ENCODE measurements at regions not wholly inside any gene's neighbourhood (a gene's known extent, or its start where the extent isn't known, plus 50 kb on each side); places are given as distances from the start of the nearest gene placed in this dataset.
"Not testable (repeated sequence)": the region's sequence is repeated elsewhere in the genome, so short reads cannot be mapped to it uniquely, and the experiment has no call there.

GRCh38 chr9:90523958-90524357 is 118.7 kb downstream of the DIRAS2 start:
- intact Hi-C loops (cut with DNase I; ENCODE audit: low total_unique reads) = no loop called here
- no peak for DNase-seq
- WGBS, 2 donors = 39 to 74% methylated on average over 1 of the region's 1 CpG
- Histone ChIP-seq H3K27ac (no peak overlapping the region), H3K9me3 (no peaks in the 10 kb centered on the region), H3K27me3 (no peaks in the 10 kb centered on the region), H3K4me3 (no peak overlapping the region), H3K4me1 (no peaks in the 10 kb centered on the region), H3K36me3 (ENCODE audit: low read depth, missing control alignments) (no peaks in the 10 kb centered on the region)
- no peak for TF ChIP-seq POLR2A (IDR thresholded peaks at IDR 0.05)
- TF ChIP-seq, protein P1, sequence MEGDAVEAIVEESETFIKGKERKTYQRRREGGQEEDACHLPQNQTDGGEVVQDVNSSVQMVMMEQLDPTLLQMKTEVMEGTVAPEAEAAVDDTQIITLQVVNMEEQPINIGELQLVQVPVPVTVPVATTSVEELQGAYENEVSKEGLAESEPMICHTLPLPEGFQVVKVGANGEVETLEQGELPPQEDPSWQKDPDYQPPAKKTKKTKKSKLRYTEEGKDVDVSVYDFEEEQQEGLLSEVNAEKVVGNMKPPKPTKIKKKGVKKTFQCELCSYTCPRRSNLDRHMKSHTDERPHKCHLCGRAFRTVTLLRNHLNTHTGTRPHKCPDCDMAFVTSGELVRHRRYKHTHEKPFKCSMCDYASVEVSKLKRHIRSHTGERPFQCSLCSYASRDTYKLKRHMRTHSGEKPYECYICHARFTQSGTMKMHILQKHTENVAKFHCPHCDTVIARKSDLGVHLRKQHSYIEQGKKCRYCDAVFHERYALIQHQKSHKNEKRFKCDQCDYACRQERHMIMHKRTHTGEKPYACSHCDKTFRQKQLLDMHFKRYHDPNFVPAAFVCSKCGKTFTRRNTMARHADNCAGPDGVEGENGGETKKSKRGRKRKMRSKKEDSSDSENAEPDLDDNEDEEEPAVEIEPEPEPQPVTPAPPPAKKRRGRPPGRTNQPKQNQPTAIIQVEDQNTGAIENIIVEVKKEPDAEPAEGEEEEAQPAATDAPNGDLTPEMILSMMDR (IDR thresholded peaks at IDR 0.05) = no peak

DNA sequence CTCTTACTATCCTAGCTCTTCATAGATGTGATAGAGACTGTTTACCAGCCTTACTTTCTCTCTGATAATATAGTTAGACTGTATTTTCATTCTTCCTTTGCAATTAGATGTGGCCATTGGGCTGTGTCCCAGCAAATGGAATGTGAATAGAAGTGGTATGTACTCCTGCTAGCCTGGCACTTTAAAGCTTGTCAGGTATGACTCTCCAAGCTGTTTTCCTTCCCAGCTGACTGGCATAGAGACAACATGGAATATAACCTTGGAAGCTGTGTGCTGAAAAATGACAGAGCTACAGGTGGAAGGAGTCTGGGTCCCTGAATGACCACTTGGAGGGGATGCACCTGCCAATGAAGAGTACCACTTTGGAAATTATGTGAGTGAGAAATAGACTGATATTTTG is 116.2 kb downstream of the DIRAS2 start:
- Histone ChIP-seq H3K4me1 (no peaks in the 10 kb centered on the region), H3K27ac (no peak overlapping the region), H3K9me3 (no peaks in the 10 kb centered on the region), H3K27me3 (no peaks in the 10 kb centered on the region), H3K4me3 (no peak overlapping the region), H3K36me3 (ENCODE audit: low read depth, missing control alignments) (no peaks in the 10 kb centered on the region)
- no peak for DNase-seq
- intact Hi-C loops (cut with DNase I; ENCODE audit: low total_unique reads) = no loop called here
- TF ChIP-seq, protein P1 (IDR thresholded peaks at IDR 0.05) = no peak
- no peak for TF ChIP-seq POLR2A (IDR thresholded peaks at IDR 0.05)

DNA sequence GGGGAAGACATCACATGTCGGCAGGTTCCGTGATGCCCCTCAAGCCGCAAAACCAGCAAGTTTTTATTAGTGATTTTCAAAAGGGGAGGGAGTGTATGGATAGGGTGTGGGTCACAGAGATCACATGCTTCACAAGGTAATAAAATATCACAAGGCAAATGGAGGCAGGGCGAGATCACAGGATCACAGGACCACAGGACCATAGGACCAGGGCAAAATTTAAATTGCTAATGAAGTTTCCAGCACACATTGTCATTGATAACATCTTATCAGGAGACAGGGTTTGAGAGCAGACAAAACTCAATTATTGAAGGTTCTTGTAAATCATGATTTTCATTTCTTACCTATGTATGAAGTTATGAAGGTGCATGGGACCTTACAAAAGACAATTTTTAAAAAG is 106.5 kb downstream of the DIRAS2 start:
- intact Hi-C loops (cut with DNase I; ENCODE audit: low total_unique reads); DNase-seq; H3K9me3 ChIP-seq; H3K27me3 ChIP-seq; H3K27ac ChIP-seq; H3K36me3 ChIP-seq (ENCODE audit: low read depth, missing control alignments); H3K4me1 ChIP-seq; H3K4me3 ChIP-seq: not testable (repeated sequence)
- WGBS, 2 donors = 68 to 70% methylated on average over 4 of the region's 4 CpGs

DNA sequence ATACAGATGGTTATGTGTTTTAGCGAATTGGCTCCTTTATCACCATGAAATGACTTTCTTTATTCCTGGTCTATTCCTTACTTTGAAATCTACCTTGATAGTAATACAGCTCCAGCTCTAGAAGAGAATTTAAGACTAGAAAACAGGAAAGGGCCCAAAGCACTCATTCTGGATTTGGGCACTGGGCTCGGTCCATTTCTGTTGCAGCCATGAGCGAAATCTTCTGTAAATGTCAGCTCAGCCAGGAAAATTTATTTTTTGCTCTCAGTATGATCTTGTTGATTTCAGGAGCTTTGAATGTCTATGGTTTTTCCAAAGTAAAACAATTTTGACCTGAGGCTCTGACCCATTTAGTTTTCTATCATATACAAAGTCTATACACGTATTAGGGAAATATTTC is 104.1 kb downstream of the DIRAS2 start:
- no peak overlapping the region for H3K4me3 ChIP-seq
- TF ChIP-seq POLR2A (IDR thresholded peaks at IDR 0.05) = no peak
- TF ChIP-seq, protein P1 (IDR thresholded peaks at IDR 0.05) = no peak
- no peak overlapping the region for H3K27ac ChIP-seq
- H3K36me3 ChIP-seq (ENCODE audit: low read depth, missing control alignments) = no peaks in the 10 kb centered on the region
- intact Hi-C loops (cut with DNase I; ENCODE audit: low total_unique reads) = no loop called here
- WGBS, 2 donors = 90 to 92% methylated on average over 4 of the region's 4 CpGs
- no peaks in the 10 kb centered on the region for H3K27me3 ChIP-seq
- DNase-seq = no peak
- no peaks in the 10 kb centered on the region for H3K4me1 ChIP-seq
- no peaks in the 10 kb centered on the region for H3K9me3 ChIP-seq

- no peaks in the 10 kb centered on the region for H3K36me3 ChIP-seq (ENCODE audit: low read depth, missing control alignments)
- H3K9me3 ChIP-seq = no peaks in the 10 kb centered on the region
- H3K27me3 ChIP-seq = no peaks in the 10 kb centered on the region
- no peak overlapping the region for H3K4me3 ChIP-seq
- intact Hi-C loops (cut with DNase I; ENCODE audit: low total_unique reads) = no loop called here
- no peaks in the 10 kb centered on the region for H3K4me1 ChIP-seq
- DNase-seq = no peak
- no peak for TF ChIP-seq POLR2A (IDR thresholded peaks at IDR 0.05)
- TF ChIP-seq, protein P1 (IDR thresholded peaks at IDR 0.05) = no peak
- no peak overlapping the region for H3K27ac ChIP-seq
These were observed 103.3 kb downstream of the DIRAS2 start for GRCh38 chr9:90539286-90539685.

Data from testis (tissue), 2 donors.